GM12872 (cell line): ENCODE measurements at regions not wholly inside any gene's neighbourhood (a gene's known extent, or its start where the extent isn't known, plus 50 kb on each side); places are given as distances from the start of the nearest gene placed in this dataset.

Source experiments
- TF ChIP-seq, protein P1 (sequence below): IDR thresholded peaks from 3 replicates; pipeline ENCODE4 v1.5.1; 2011; ENCODE audit warnings: low read depth, mild to moderate bottlenecking, low read length, moderate library complexity; ENCODE audit not compliant: insufficient read depth

GRCh38 chr1:221457685-221458446 lies 284.0 kb downstream of the DUSP10 start:
- TF ChIP-seq, protein P1, sequence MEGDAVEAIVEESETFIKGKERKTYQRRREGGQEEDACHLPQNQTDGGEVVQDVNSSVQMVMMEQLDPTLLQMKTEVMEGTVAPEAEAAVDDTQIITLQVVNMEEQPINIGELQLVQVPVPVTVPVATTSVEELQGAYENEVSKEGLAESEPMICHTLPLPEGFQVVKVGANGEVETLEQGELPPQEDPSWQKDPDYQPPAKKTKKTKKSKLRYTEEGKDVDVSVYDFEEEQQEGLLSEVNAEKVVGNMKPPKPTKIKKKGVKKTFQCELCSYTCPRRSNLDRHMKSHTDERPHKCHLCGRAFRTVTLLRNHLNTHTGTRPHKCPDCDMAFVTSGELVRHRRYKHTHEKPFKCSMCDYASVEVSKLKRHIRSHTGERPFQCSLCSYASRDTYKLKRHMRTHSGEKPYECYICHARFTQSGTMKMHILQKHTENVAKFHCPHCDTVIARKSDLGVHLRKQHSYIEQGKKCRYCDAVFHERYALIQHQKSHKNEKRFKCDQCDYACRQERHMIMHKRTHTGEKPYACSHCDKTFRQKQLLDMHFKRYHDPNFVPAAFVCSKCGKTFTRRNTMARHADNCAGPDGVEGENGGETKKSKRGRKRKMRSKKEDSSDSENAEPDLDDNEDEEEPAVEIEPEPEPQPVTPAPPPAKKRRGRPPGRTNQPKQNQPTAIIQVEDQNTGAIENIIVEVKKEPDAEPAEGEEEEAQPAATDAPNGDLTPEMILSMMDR: no peak

GRCh38 chr1:221458447-221459156 lies 283.3 kb downstream of the DUSP10 start:
- TF ChIP-seq, protein P1: no peak

DNA sequence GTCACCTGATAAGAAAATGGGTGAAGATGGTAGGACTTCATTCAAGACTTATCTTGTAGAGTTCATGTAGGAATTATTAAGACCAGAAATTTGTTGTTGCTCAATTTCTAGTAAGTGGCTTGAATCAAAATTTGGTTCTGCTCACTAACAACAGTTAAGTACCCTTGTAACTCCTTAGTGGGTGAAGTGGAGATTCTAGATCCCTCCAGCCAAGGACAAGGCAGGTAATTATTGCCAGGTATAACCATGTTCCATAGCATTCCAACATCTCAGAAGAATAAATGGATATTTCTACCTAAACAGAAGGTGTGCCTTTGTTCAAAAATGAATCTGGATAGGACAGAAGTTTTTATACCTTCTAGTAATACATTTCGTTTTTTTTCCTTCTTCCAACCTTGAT lies 282.3 kb downstream of the DUSP10 start:
- TF ChIP-seq, protein P1: no peak

GRCh38 chr1:221462345-221462744 lies 279.5 kb downstream of the DUSP10 start:
- TF ChIP-seq, protein P1: no peak

DNA sequence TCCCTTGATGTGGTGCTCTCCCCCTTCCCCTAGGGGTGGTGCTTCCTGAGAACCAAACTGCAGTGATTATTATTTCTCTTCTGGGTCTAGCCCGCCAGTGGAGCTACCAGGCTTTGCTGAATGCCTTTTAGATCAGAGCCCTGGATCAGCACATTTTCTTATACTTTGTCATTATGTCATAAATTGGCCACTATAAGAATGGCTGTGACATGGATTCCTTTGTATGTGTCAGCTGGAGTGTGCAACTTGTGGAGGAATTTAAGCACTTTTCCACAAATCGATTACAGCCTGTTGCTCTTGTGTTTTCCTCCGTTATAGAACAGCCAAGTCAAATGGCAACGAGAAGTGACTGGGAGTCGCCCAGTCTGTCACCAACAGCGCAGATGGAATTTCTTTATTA lies 273.3 kb downstream of the DUSP10 start:
- TF ChIP-seq, protein P1: no peak

DNA sequence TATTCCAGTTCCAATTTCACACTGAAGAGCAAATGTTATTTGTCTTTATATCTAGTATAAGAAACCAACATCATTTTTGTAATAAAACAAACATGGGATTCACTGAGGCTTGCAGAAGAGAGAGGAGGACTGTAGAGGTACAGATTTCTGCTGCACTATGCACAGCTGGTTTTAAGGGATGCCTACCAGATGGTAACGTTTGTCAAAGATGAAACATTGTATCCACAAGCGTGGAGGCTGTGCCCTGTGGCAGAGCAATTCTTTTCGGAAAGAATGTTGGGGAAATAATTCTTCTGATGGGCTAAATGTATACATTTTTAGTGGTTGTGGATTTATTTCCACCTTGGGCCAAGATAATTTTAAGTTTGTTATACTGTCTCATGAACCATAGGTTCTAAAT lies 272.4 kb downstream of the DUSP10 start:
- TF ChIP-seq, protein P1: no peak

DNA sequence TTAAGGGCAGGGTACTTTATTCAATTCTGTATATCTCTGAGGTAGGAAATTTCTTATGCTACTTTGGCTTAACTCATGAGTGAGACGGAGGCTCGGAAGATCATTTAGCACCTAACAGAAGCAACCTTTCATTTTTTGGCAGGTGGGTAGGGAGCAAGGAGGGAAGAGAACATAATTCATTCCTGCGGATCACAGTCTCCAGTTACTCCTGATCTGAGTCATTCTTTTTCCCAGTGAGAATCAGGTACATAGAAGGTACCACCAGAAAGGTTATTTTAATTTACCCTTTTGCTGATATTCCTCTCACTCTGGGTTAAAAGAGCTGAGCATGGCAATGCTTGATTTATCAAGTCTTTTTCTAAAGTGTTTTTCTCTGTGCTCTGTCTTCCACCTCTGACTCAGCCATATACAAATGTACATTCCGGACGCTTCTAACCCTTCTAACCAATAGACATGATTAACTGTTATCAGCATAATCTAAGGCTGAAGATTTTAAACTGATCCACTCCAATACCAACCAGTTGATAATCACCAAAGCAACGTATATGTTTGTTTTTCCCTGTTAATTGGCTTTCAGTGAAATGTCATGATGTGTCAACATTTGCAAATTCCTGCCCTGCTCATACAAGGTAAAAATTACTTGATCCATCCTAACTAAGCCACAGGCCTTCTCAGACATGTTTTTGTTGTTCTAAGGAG lies 271.7 kb downstream of the DUSP10 start:
- TF ChIP-seq, protein P1: no peak
